ENCODE measurements at regions not wholly inside any gene's neighbourhood (a gene's known extent, or its start where the extent isn't known, plus 50 kb on each side); places are given as distances from the start of the nearest gene placed in this dataset.

DNA sequence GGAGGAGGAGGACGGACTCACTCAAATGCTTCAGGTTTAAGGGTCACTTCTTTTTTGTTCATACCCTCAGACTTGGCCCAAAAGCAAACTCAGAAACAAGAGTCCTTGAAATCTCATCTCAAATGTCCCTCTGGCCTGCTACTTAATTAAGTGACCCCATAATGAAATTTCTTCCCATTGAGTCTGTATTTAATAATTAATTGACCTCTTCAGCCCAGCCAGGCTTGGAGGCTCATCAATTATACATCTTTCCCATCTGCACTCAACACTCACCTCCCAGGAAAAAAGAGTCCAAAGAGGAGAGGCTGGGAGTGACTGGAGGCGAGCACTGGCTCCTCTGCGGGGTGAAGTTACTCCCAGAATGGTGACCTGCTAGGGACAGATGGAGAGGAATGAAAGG lies 90.5 kb upstream of the EYA2 start:
- DNase-seq (ENCODE audit: low read depth): no peak
- TF ChIP-seq, protein P1, sequence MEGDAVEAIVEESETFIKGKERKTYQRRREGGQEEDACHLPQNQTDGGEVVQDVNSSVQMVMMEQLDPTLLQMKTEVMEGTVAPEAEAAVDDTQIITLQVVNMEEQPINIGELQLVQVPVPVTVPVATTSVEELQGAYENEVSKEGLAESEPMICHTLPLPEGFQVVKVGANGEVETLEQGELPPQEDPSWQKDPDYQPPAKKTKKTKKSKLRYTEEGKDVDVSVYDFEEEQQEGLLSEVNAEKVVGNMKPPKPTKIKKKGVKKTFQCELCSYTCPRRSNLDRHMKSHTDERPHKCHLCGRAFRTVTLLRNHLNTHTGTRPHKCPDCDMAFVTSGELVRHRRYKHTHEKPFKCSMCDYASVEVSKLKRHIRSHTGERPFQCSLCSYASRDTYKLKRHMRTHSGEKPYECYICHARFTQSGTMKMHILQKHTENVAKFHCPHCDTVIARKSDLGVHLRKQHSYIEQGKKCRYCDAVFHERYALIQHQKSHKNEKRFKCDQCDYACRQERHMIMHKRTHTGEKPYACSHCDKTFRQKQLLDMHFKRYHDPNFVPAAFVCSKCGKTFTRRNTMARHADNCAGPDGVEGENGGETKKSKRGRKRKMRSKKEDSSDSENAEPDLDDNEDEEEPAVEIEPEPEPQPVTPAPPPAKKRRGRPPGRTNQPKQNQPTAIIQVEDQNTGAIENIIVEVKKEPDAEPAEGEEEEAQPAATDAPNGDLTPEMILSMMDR (conservative IDR thresholded peaks at IDR 0.05; ENCODE audit: low read depth, low read length): no peak
- H3K4me3 ChIP-seq (ENCODE audit: low read depth, low read length): no peak overlapping the region

DNA sequence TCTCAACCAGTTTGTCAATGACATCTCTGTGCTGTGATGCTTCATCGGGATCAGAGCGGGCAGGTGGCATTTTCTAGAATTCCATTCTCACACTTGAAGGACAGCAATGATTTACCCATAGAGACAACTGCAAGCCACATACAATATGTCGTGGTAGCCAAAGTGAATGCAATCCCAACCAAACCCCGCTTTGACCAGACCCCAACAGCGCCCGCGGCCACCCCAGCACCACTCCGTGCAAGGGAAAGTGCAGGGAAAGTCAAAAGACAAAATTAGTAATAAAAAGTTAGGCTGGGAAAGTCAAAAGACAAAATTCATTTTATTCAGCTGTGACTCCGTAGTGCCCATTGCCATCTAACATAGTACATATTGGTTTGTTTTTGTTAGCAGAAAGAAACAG lies 88.8 kb upstream of the EYA2 start:
- no peak overlapping the region for H3K4me3 ChIP-seq (ENCODE audit: low read depth, low read length)
- TF ChIP-seq, protein P1 (conservative IDR thresholded peaks at IDR 0.05; ENCODE audit: low read depth, low read length): no peak
- DNase-seq (ENCODE audit: low read depth): no peak

DNA sequence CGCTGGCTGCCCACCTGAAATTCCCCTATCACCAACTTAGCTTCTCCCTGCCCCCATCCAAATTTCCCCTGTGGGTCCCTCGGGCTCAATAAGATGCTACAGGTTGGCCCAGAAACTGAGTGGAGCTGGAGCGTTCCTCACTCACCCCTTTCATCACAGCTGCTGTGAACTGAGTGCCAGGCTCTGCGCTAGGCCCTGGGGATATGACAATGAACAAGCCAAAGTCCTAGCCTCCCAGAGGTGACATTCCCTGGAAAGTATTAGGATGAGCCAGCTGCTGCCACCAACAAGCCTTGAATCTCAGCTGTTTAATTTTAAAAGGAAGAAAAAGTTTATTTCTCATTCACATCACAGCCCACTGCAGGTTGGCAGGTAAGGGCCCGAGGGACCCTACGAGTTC lies 86.6 kb upstream of the EYA2 start:
- no peak overlapping the region for H3K4me3 ChIP-seq (ENCODE audit: low read depth, low read length)
- no peak for DNase-seq (ENCODE audit: low read depth)
- TF ChIP-seq, protein P1 (conservative IDR thresholded peaks at IDR 0.05; ENCODE audit: low read depth, low read length): no peak

DNA sequence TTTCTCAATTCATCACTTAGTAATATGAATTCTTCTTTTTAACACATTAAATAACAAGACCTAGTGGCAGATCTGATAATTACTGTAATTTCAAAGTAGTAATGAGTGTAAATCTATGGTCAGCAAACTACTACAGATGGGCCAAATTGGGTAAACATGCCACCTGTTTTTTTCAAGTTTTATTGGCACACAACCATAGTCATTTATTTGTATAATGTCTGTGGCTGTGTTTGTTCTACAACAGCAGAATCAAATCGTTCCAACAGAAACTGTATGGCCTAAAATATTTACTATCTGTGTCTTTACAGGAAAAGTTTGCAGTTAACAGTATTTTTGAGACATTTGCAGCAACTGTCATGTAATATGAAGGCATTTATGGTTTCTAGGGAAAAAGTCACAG lies 86.1 kb upstream of the EYA2 start:
- no peak overlapping the region for H3K4me3 ChIP-seq (ENCODE audit: low read depth, low read length)
- no peak for DNase-seq (ENCODE audit: low read depth)
- TF ChIP-seq, protein P1 (conservative IDR thresholded peaks at IDR 0.05; ENCODE audit: low read depth, low read length): no peak

DNA sequence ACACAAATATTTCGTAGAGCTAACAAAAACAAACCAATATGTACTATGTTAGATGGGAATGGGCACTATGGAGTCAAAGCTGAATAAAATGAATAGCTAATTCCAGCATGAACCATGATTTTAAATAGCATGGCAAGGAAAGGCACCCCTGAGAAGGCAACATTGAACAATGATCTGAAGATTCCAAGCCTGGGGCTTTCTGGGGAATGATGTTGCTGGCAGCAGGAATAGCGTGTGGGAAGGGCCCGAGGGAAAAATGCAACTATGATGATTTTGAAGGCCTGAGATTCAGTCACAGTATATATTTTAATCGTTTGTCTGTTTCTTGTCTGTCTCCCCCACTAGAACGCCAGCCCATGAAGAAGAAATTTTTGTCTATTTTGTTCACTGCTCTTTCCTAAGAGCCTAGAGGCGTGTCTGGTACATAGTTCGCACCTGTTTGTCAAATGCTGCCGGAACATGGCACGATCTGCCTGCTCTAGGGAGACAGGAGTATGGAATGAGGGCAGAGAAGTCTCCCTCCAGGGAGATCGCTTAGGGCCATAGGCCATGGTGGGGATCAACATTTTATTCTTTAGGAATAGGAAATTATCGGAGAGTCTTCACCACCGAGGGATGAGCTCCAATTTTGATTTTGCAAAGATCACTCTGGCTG lies 84.8 kb upstream of the EYA2 start:
- no peak for DNase-seq (ENCODE audit: low read depth)
- no peak overlapping the region for H3K4me3 ChIP-seq (ENCODE audit: low read depth, low read length)
- TF ChIP-seq, protein P1 (conservative IDR thresholded peaks at IDR 0.05; ENCODE audit: low read depth, low read length): no peak

DNA sequence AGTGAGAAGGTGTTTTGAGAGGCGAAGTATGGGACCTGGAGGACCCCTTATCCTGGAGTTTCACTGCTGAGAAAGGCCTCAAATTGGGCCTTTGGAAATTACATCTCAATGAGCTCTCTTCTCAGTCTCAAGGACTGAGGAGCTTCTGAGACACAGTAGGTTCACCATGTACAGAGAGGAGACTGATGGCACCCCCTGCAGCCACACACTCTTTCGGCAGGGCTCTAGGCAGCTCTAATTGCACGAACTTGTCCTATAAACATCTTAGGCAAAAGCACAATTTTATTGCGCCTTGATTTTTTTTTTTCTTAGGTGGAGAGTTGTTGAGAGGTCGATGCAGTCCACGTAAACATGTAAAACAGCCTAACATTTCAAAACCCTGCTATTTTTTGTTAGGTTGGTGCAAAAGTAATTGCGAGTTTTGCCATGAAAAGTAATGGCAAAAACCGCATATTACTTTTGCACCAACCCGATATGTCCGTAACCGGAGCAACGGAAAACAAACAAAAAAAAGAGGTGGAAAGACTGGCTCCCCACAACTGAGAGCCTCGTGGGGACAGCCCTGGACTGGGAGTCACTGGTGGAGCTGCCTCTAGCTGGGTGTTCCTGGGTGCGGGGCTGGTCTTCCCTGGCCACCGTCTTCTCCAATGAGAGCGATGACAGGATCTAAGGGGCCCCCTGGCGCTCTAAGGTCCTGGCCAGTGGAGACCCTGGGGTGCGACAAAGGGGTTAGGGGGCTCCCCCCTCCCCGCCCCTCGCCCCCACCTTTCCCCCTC lies 84.0 kb upstream of the EYA2 start:
- H3K4me3 ChIP-seq (ENCODE audit: low read depth, low read length): no peak overlapping the region
- TF ChIP-seq, protein P1 (conservative IDR thresholded peaks at IDR 0.05; ENCODE audit: low read depth, low read length): no peak
- DNase-seq (ENCODE audit: low read depth): no peak
